22Rv1 (cell line): ENCODE measurements at regions not wholly inside any gene's neighbourhood (a gene's known extent, or its start where the extent isn't known, plus 50 kb on each side); places are given as distances from the start of the nearest gene placed in this dataset.

ENCODE experiments used
- CTCF ChIP-seq: fragments of 450-650 bp; IDR thresholded peaks from 2 replicates; pipeline ENCODE4 v1.5.1; 2017; ENCODE audit warnings: mild to moderate bottlenecking
- ZFX ChIP-seq: fragments of 450-650 bp; IDR thresholded peaks from 2 replicates; pipeline ENCODE4 v1.6.1; 2017; ENCODE audit warnings: antibody characterized with exemption, borderline replicate concordance

DNA sequence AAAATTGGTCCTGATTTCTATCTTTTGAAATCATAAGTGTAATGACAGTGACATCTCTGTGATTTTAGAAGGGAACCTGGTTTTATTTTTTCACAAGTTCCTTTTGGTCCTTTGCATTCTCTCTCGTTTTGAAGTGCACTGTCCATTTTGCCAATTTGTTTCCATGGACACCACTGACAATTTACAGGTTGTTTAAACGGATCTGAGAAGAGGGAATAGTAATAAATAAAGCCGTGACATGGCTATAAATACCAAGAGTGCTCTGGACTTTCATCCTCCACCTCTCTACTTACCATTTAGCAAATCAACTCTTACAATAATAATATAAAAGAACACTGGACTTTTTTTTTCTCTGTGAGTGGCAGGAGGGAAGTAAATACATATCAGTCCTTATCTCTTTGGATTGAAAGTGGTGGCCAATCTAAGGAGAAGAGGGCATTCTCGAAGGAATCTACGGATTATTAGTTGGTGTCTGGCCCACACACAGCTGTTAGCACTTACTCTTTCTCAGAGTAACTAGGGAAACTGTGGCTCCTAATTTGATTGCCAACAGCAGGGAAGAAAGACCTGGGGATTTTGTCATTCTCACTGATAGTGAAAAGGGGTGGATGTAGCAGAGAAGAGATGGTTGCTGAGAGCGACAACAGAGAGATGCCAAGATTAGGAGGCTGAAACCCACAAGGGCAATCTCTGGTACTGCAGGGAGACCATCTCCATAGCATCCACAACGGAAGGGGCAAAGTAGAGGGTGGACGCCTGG lies 108.7 kb upstream of the FSHR start:
- TF ChIP-seq CTCF (no peak), ZFX (no peak)
